Activated B cell treated with CpG ODN at 0.5 μM for 24 hours (primary cell): ENCODE measurements at regions not wholly inside any gene's neighbourhood (a gene's known extent, or its start where the extent isn't known, plus 50 kb on each side); places are given as distances from the start of the nearest gene placed in this dataset.

Experiments used
- ATAC-seq: fragments of 200-7000 bp; cut with Tn5 transposase; one replicate; pipeline ENCODE4 v1.10.0; 2021; ENCODE audit warnings: low read depth, mild to moderate bottlenecking, moderate library complexity
- CTCF ChIA-PET: fragments of 350-600 bp; sonication (Branson Sonifier 250); formaldehyde crosslinking; loops from one replicate; lab custom pipeline; 2021; ENCODE audit warnings: antibody characterized with exemption; lab: Charles Lee
- POLR2A ChIA-PET: fragments of 350-600 bp; sonication (Branson Sonifier 250); formaldehyde crosslinking; loops from one replicate; lab custom pipeline; 2021; ENCODE audit warnings: antibody characterized with exemption; lab: Charles Lee
- DNase-seq: peaks from one replicate; pipeline ENCODE4 v3.0.0; 2022
- H3K27ac Mint-ChIP-seq: one replicate; pipeline ENCODE4 v1.8.0; 2020; ENCODE audit warnings: mixed read lengths
- H3K27me3 Mint-ChIP-seq: one replicate; pipeline ENCODE4 v1.8.0; 2021; ENCODE audit warnings: mixed read lengths
- H3K36me3 Mint-ChIP-seq: one replicate; pipeline ENCODE4 v1.8.0; 2021; ENCODE audit warnings: low read depth, mixed read lengths
- H3K4me1 Mint-ChIP-seq: one replicate; pipeline ENCODE4 v1.8.0; 2021; ENCODE audit warnings: mixed read lengths
- H3K4me3 Mint-ChIP-seq: one replicate; pipeline ENCODE4 v1.8.0; 2020; ENCODE audit warnings: mild to moderate bottlenecking, mixed read lengths
- H3K9me3 Mint-ChIP-seq: one replicate; pipeline ENCODE4 v1.8.0; 2020; ENCODE audit warnings: mixed read lengths
- intact Hi-C: fragments of 100-400 bp; cut with micrococcal nuclease; formaldehyde crosslinking; loops from one replicate; pipeline ENCODE4 v1.15.1; 2024
- TF ChIP-seq, protein P1 (sequence below): fragments of 200-600 bp; IDR thresholded peaks from one replicate; pipeline ENCODE4 v1.8.0; 2022; ENCODE audit warnings: antibody characterized with exemption, mild to moderate bottlenecking

DNA sequence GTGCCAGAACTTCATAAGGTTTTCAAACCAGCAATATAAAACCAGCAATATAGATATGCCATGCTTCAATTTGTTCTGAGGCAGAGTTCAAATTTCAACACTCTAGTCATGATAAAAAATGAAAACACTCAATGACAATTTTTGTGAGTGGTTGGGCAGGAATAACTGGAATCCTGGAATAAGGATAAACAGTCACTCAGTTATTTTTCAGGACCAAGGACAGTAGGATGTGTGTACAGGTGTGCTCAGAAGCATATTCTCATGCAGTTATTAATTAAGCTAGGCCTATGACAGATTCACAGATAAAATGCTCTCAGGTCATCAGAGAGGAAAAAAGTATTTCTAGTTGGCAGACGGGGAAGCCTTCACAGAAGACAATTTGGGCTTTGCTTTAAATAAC is 117.3 kb upstream of the PPP2R2B start:
- TF ChIP-seq, protein P1, sequence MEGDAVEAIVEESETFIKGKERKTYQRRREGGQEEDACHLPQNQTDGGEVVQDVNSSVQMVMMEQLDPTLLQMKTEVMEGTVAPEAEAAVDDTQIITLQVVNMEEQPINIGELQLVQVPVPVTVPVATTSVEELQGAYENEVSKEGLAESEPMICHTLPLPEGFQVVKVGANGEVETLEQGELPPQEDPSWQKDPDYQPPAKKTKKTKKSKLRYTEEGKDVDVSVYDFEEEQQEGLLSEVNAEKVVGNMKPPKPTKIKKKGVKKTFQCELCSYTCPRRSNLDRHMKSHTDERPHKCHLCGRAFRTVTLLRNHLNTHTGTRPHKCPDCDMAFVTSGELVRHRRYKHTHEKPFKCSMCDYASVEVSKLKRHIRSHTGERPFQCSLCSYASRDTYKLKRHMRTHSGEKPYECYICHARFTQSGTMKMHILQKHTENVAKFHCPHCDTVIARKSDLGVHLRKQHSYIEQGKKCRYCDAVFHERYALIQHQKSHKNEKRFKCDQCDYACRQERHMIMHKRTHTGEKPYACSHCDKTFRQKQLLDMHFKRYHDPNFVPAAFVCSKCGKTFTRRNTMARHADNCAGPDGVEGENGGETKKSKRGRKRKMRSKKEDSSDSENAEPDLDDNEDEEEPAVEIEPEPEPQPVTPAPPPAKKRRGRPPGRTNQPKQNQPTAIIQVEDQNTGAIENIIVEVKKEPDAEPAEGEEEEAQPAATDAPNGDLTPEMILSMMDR: no peak
- DNase-seq: no peak
- Mint-ChIP-seq H3K27ac (no peak overlapping the region), H3K27me3 (no peaks in the 10 kb centered on the region), H3K36me3 (no peaks in the 10 kb centered on the region), H3K4me1 (no peaks in the 10 kb centered on the region), H3K9me3 (no peaks in the 10 kb centered on the region), H3K4me3 (no peak overlapping the region)
- ChIA-PET CTCF (no interaction called here), POLR2A (no interaction called here)
- ATAC-seq: no peak
- intact Hi-C loops: no loop called here

DNA sequence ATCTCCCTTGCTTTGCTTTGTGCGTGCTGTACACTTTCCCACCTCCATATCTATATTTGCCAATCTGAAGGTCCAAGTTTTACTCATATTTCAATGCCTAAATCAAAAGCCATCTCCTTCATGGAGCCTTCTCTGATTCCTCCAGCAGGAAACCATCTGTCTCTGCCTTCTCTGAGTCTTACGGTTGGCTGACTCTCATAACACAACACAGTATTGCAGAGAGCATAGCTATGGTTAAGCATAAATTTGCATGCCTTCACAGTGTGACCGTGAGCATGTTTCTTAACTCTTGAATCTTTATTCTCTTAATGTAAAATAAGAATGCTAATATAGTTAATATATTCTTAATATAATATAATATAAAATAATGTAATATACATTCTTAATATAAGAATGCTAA is 136.8 kb upstream of the PPP2R2B start:
- Mint-ChIP-seq H3K27me3 (no peaks in the 10 kb centered on the region), H3K9me3 (no peaks in the 10 kb centered on the region), H3K27ac (no peak overlapping the region), H3K4me1 (no peaks in the 10 kb centered on the region), H3K36me3 (no peaks in the 10 kb centered on the region), H3K4me3 (no peak overlapping the region)
- TF ChIP-seq, protein P1: no peak
- intact Hi-C loops: no loop called here
- POLR2A ChIA-PET: no interaction called here
- CTCF ChIA-PET: no interaction called here
- no peak for ATAC-seq
- no peak for DNase-seq

DNA sequence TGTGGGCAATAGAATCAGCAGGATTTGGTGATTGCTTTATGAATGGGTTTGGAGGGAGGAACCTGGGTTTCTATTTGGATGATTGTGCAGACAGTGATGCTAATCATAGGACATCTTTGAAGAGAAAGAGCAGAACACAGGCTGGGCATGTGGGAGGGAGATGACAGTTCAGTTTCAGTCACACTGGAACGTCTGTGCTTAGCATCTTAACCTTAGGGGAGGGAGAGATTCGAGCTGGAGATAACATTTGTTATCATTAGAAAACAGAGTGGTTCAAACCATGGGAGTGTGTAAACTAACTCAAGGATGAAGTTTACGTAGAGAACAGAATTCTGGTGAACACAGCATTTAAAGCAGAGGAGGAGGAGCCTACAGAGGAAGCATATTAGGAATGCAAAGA is 138.6 kb upstream of the PPP2R2B start:
- intact Hi-C loops: no loop called here
- DNase-seq (no peak), ATAC-seq (no peak)
- CTCF ChIA-PET: no interaction called here
- H3K9me3 Mint-ChIP-seq: no peaks in the 10 kb centered on the region
- H3K4me3 Mint-ChIP-seq: no peak overlapping the region
- no peaks in the 10 kb centered on the region for H3K27me3 Mint-ChIP-seq
- H3K4me1 Mint-ChIP-seq: no peaks in the 10 kb centered on the region
- H3K36me3 Mint-ChIP-seq: no peaks in the 10 kb centered on the region
- TF ChIP-seq, protein P1: no peak
- POLR2A ChIA-PET: no interaction called here
- H3K27ac Mint-ChIP-seq: no peak overlapping the region

DNA sequence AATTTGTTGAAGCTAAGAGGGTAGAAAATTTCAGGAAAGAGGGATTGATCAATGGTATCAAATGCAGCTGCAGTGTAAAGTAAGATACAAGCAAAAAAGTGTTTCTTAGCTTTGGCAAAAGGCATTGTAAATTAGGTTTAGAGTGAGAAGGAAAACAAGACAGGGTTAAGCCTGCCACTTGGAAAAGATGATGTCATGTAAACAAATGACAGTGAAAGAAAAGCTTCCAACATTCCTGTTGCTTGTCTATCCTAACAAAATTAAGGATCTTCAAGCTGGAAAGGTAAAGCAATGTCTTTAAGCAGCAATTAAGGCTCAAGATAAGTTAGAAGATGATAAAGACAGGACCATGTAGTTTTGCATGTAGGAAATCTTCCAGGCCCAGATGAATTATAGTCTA is 139.1 kb upstream of the PPP2R2B start:
- POLR2A ChIA-PET: no interaction called here
- no peaks in the 10 kb centered on the region for H3K36me3 Mint-ChIP-seq
- intact Hi-C loops: no loop called here
- TF ChIP-seq, protein P1: no peak
- H3K9me3 Mint-ChIP-seq: no peaks in the 10 kb centered on the region
- H3K27me3 Mint-ChIP-seq: no peaks in the 10 kb centered on the region
- no peak overlapping the region for H3K4me3 Mint-ChIP-seq
- ATAC-seq: no peak
- CTCF ChIA-PET: no interaction called here
- no peak overlapping the region for H3K27ac Mint-ChIP-seq
- DNase-seq: no peak
- no peaks in the 10 kb centered on the region for H3K4me1 Mint-ChIP-seq

DNA sequence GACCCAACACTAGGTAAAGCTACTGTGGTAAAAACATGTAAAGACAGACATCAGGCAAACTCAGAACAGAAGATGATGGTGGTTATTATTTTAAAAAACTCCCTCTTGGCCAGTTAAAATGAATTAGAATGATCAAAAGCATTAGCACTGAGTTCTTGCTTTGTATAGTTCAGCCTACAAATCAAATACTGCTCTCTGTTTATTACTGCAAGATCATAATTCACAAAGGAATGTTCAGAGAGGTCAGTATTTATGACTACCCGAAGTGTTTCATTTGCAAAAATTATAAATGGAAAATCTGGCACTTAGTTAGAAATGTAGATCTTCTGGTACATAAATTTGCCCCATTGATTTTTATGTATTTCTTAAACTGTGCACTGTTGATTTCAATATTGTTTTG is 140.3 kb upstream of the PPP2R2B start:
- no peaks in the 10 kb centered on the region for H3K9me3 Mint-ChIP-seq
- no peak for DNase-seq
- no peak for ATAC-seq
- H3K36me3 Mint-ChIP-seq: no peaks in the 10 kb centered on the region
- H3K27ac Mint-ChIP-seq: no peak overlapping the region
- H3K4me1 Mint-ChIP-seq: no peaks in the 10 kb centered on the region
- intact Hi-C loops: no loop called here
- TF ChIP-seq, protein P1: no peak
- POLR2A ChIA-PET: no interaction called here
- no peak overlapping the region for H3K4me3 Mint-ChIP-seq
- H3K27me3 Mint-ChIP-seq: no peaks in the 10 kb centered on the region
- CTCF ChIA-PET: no interaction called here
